OCI-LY3 (cell line): ENCODE measurements at regions not wholly inside any gene's neighbourhood (a gene's known extent, or its start where the extent isn't known, plus 50 kb on each side); places are given as distances from the start of the nearest gene placed in this dataset.

ENCODE experiments used
- CTCF ChIP-seq: fragments of 200-600, 300-600 bp; sonication (generic); IDR thresholded peaks from 2 replicates; pipeline ENCODE4 v1.5.1; 2014; ENCODE audit warnings: antibody characterized with exemption, low read length, low read depth
- EZH2phosphoT487 ChIP-seq: fragments of 200-600 bp; shearing (Covaris generic); IDR thresholded peaks from 2 replicates; pipeline ENCODE4 v1.6.1; 2018; ENCODE audit warnings: antibody characterized with exemption, mixed run types, low read depth

- TF ChIP-seq CTCF = no peak
- TF ChIP-seq EZH2phosphoT487 = no peak
These were observed 82.2 kb upstream of the SIX3 start for GRCh38 chr2:44859337-44859736.
